BE2C (cell line): ENCODE measurements at regions not wholly inside any gene's neighbourhood (a gene's known extent, or its start where the extent isn't known, plus 50 kb on each side); places are given as distances from the start of the nearest gene placed in this dataset.
A peak's percentile ranks its signal among the peaks of the same experiment; 100 is the strongest.

Source experiments
- DNase-seq: peaks from one replicate; pipeline ENCODE4 v3.0.0-alpha.2; 2020
- H3K27me3 ChIP-seq: fragments of 250-450 bp; sonication (Bioruptor Pico); 2 replicates; pipeline ENCODE4 v1.5.1; 2020; ENCODE audit warnings: mild to moderate bottlenecking
- H3K36me3 ChIP-seq: fragments of 250-450 bp; sonication (Bioruptor Pico); 2 replicates; pipeline ENCODE4 v1.5.1; 2020; ENCODE audit warnings: mild to moderate bottlenecking
- H3K4me1 ChIP-seq: fragments of 250-450 bp; sonication (Bioruptor Pico); 2 replicates; pipeline ENCODE4 v1.5.1; 2020
- H3K4me3 ChIP-seq: 2 replicates; pipeline ENCODE4 v1.5.1; 2011; ENCODE audit warnings: low read depth, low read length
- H3K9me3 ChIP-seq: fragments of 250-450 bp; sonication (Bioruptor Pico); 2 replicates; pipeline ENCODE4 v1.5.1; 2020
- TF ChIP-seq, protein P1 (sequence below): IDR thresholded peaks from 2 replicates; pipeline ENCODE4 v1.5.1; 2012; ENCODE audit warnings: mild to moderate bottlenecking, low read depth, low read length

DNA sequence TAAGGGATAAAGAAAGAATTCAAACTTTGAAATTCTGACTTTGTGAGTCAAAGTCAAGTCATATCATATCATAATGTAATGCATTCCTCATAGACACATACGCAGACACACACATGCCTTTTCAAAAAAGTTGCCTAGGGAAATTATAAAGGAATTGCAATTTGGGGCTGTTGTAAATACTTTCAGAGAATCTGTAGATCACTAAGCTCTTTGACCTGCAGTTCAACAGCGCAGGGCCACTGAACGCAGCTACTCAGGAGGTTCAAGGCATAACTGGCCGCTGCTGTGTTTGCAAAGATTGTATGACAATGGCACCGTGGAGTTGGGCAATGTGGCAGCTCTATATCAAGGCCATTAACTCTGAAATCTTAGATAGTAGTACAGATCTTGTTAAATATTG is 188.4 kb upstream of the THRB start:
- Histone ChIP-seq H3K36me3 (no peaks in the 10 kb centered on the region), H3K27me3 (no peaks in the 10 kb centered on the region), H3K4me3 (no peak overlapping the region), H3K9me3 (no peaks in the 10 kb centered on the region), H3K4me1 (no peaks in the 10 kb centered on the region)
- TF ChIP-seq, protein P1, sequence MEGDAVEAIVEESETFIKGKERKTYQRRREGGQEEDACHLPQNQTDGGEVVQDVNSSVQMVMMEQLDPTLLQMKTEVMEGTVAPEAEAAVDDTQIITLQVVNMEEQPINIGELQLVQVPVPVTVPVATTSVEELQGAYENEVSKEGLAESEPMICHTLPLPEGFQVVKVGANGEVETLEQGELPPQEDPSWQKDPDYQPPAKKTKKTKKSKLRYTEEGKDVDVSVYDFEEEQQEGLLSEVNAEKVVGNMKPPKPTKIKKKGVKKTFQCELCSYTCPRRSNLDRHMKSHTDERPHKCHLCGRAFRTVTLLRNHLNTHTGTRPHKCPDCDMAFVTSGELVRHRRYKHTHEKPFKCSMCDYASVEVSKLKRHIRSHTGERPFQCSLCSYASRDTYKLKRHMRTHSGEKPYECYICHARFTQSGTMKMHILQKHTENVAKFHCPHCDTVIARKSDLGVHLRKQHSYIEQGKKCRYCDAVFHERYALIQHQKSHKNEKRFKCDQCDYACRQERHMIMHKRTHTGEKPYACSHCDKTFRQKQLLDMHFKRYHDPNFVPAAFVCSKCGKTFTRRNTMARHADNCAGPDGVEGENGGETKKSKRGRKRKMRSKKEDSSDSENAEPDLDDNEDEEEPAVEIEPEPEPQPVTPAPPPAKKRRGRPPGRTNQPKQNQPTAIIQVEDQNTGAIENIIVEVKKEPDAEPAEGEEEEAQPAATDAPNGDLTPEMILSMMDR: no peak
- DNase-seq: no peak

DNA sequence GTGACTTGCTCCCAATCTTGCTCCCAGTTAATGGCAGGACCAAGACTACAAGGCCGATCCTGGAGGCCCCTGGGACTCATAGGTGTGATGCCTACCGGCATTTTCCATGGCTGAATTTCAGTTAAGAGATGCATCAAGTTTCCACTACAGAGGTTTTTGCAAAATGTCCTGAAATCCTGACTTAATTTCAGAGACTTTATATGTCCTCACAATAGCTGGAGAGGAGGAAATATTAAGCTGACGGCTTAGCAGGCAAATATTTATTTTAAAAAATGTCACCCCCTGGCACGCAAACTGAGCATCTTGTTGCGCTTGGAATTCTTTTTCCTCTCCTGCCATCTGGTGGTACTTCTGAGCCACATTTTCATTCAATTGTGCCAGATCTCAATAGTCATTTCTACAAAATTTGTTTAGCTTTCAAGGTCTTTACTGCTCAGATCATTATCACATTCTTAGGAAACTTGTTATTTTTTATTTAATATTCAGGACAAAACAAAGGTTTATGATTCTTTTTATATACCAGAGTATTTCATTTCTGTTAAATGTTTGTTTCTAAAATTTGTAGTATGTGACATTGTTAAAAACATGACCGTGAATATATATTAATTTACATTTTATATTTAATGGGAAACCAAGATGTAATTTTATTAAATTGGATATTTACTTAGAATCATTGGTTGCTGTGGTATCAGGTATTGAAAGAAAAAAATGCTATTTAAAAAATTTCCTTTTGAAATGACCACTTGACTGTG is 189.2 kb upstream of the THRB start:
- H3K4me1 ChIP-seq: no peaks in the 10 kb centered on the region
- no peak for DNase-seq
- H3K4me3 ChIP-seq: no peak overlapping the region

DNA sequence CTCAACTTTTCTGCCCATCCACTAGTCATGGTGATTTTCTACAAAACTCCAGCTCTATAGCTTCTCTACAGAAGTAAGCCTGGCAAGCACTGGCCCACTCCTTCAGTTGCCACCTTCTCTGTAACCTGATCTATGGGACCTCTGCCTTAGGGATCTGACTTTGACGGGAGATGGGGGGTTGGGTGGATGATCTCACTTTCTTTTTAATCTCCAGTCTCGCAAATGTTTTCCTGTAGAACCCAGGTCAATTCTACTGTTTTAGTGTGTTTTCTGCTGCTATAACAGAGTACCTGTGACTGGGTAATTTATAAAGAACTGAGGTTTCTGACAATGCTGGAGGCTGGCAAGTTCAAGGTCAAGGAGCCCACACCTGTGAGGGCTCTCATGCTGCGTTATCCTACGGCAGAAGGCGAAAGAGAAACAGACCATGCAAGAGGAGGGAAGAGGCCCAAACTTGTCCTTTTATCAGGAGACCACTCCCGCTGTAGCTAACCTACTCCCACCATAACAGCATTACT is 189.9 kb upstream of the THRB start:
- Histone ChIP-seq H3K27me3 (no peaks in the 10 kb centered on the region), H3K9me3 (no peaks in the 10 kb centered on the region), H3K36me3 (no peaks in the 10 kb centered on the region), H3K4me1 (no peaks in the 10 kb centered on the region), H3K4me3 (no peak overlapping the region)
- TF ChIP-seq, protein P1: no peak
- no peak for DNase-seq

More for the DNA sequence above, 189.2 kb upstream of the THRB start:
- Histone ChIP-seq H3K36me3 (no peaks in the 10 kb centered on the region), H3K9me3 (no peaks in the 10 kb centered on the region), H3K27me3 (no peaks in the 10 kb centered on the region)
- TF ChIP-seq, protein P1: peak; percentile 43

DNA sequence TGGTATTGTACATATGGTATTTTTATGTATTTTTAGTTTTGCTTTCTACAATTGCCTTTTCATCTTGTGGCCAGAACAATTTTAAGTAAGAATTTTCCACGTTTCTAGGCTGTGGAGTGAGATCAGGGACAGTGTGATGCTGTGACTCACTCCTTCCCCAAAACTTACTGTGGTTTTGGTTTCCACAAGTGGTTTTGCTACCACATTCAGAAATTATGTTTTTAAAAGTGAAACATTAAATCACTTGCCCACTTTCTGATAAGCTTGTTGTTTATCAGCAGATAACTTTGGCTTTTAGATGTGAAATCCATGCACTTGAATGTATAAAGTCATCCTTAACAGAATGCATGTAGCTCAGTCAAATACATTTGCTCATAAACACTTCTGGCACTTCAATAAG is 192.2 kb upstream of the THRB start:
- Histone ChIP-seq H3K9me3 (no peaks in the 10 kb centered on the region), H3K36me3 (no peaks in the 10 kb centered on the region), H3K27me3 (no peaks in the 10 kb centered on the region), H3K4me3 (no peak overlapping the region), H3K4me1 (no peaks in the 10 kb centered on the region)
- DNase-seq: no peak
- TF ChIP-seq, protein P1: no peak

DNA sequence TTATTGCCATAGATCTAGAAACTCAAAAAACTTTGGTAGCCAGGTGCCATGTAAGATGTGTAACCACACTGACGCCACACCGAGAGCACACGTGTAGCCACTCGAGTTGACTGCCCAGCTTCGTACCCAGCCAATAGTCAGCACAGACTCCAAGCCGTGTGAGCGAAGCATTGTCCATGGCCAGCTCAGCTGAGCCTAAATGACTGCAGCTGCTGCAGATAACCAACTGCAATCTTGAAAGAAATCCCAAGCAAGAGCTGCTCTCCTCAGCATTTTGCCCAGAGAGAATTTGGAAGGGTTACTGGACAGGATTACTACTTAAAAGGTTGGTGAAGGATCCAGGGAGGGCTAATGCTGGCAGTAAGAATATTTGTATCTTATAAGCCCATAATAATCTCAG is 193.0 kb upstream of the THRB start:
- Histone ChIP-seq H3K27me3 (no peaks in the 10 kb centered on the region), H3K9me3 (no peaks in the 10 kb centered on the region), H3K4me3 (no peak overlapping the region), H3K4me1 (no peaks in the 10 kb centered on the region), H3K36me3 (no peaks in the 10 kb centered on the region)
- TF ChIP-seq, protein P1: no peak
- no peak for DNase-seq

DNA sequence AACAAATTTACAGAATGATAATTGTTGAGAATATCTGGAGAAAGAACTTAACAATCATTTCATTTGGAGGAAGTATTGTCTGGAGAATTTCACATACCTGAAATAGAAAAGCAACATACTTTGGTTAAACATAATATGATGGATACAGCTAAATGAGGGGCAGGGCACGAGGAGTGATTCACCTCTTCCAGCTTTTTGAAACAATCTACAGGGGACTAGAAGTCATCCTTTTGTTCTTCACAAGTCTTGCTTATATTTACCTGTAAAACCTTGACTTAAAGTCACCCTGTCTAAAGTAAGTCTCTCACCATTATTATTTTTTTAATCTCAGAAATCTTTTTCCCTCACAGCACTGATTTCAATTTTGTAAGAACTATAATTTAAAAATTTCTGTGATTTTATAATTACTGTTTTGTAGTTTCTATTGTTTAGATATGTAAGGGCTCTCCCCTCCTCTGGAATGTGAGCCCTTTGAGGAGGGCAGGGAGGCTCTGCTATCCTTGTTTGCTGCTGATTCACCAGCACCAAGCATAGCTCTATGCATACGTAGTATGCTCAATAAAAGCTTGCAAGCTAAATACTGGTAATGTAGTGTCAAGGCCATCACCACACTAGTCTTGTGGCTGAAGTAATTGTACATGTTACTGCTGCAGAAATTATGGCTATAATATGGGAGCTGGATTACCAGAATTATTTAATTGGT is 193.9 kb upstream of the THRB start:
- DNase-seq: no peak
- Histone ChIP-seq H3K27me3 (no peaks in the 10 kb centered on the region), H3K4me1 (no peaks in the 10 kb centered on the region), H3K36me3 (no peaks in the 10 kb centered on the region), H3K4me3 (no peak overlapping the region), H3K9me3 (no peaks in the 10 kb centered on the region)
- TF ChIP-seq, protein P1: no peak
